ENCODE measurements at regions not wholly inside any gene's neighbourhood (a gene's known extent, or its start where the extent isn't known, plus 50 kb on each side); places are given as distances from the start of the nearest gene placed in this dataset.

GRCh38 chr4:187224560-187224959 lies 500.9 kb upstream of the FAT1 start:
- TF ChIP-seq CTCF (IDR thresholded peaks at IDR 0.05) (no peak), EP300 (IDR thresholded peaks at IDR 0.05; ENCODE audit: low read depth) (no peak), POLR2A (IDR thresholded peaks at IDR 0.05) (no peak)

Data from transverse colon (tissue), 3 donors.